IMR-90 (cell line): ENCODE measurements at regions not wholly inside any gene's neighbourhood (a gene's known extent, or its start where the extent isn't known, plus 50 kb on each side); places are given as distances from the start of the nearest gene placed in this dataset.

Source experiments
- ATAC-seq: fragments of 200-7000 bp; cut with Tn5 transposase; 2 replicates; pipeline ENCODE4 v1.9.1; 2020; ENCODE audit warnings: low read depth, mild to moderate bottlenecking, moderate library complexity
- BruUV-seq: library from RNA; stranded (reverse); fragments of 400-500 nt; replicated peaks from 2 replicates; lab custom pipeline; 2021; lab: Mats Ljungman, UMichigan
- CTCF ChIA-PET: fragments of 300-600 bp; formaldehyde crosslinking; extraction: SDS; loops from one replicate; lab custom pipeline; 2021; ENCODE audit warnings: antibody characterized with exemption; lab: Yijun Ruan, JAX
- POLR2A ChIA-PET: fragments of 300-600 bp; sonication (Branson Sonifier 250); formaldehyde crosslinking; loops from one replicate; lab custom pipeline; 2022; ENCODE audit warnings: antibody characterized with exemption; ENCODE audit not compliant: unreplicated experiment; lab: Charles Lee
- DNase-seq: peaks from one replicate; pipeline ENCODE4 v3.0.0; 2013
- H2AFZ ChIP-seq: replicated peaks from 2 replicates; pipeline ENCODE3; 2013; ENCODE audit warnings: low read length, mild to moderate bottlenecking; ENCODE audit not compliant: poor library complexity
- H2AK5ac ChIP-seq: 2 replicates; pipeline ENCODE4 v1.6.1; 2013; ENCODE audit warnings: low read depth, low read length, inconsistent platforms
- H2AK9ac ChIP-seq: replicated peaks from 2 replicates; pipeline ENCODE3; 2013; ENCODE audit warnings: mild to moderate bottlenecking, low read depth, low read length, moderate library complexity; ENCODE audit not compliant: poor library complexity
- H2BK120ac ChIP-seq: 2 replicates; pipeline ENCODE4 v1.6.1; 2013; ENCODE audit warnings: low read depth, low read length, inconsistent platforms
- H2BK15ac ChIP-seq: 3 replicates; pipeline ENCODE4 v1.6.1; 2013; ENCODE audit warnings: low read depth, low read length, inconsistent platforms
- H2BK20ac ChIP-seq: 2 replicates; pipeline ENCODE4 v1.6.1; 2013; ENCODE audit warnings: low read depth, mild to moderate bottlenecking, inconsistent platforms, low read length, moderate library complexity
- H2BK5ac ChIP-seq: 2 replicates; pipeline ENCODE4 v1.6.1; 2013; ENCODE audit warnings: mild to moderate bottlenecking, low read depth, low read length, inconsistent platforms; ENCODE audit not compliant: poor library complexity, severe bottlenecking
- H3K14ac ChIP-seq: replicated peaks from 2 replicates; pipeline ENCODE4 v1.6.1; 2013; ENCODE audit warnings: low read depth, low read length, inconsistent platforms
- H3K18ac ChIP-seq: 2 replicates; pipeline ENCODE4 v1.6.1; 2013; ENCODE audit warnings: low read depth, low read length, control low read depth
- H3K23ac ChIP-seq: 2 replicates; pipeline ENCODE4 v1.6.1; 2013; ENCODE audit warnings: low read depth, low read length, inconsistent platforms
- H3K27ac ChIP-seq: 2 replicates; pipeline ENCODE4 v1.5.1; 2013; ENCODE audit warnings: mild to moderate bottlenecking, control low read depth, low read length; ENCODE audit not compliant: insufficient read depth
- H3K27me3 ChIP-seq: 2 replicates; pipeline ENCODE4 v1.6.1; 2013; ENCODE audit warnings: low read length; ENCODE audit not compliant: control insufficient read depth, insufficient read depth
- H3K36me3 ChIP-seq: 2 replicates; pipeline ENCODE4 v1.6.1; 2013; ENCODE audit warnings: low read length, mixed read lengths; ENCODE audit not compliant: control insufficient read depth, insufficient read depth
- H3K4ac ChIP-seq: 2 replicates; pipeline ENCODE4 v1.6.1; 2013; ENCODE audit warnings: low read depth, low read length, inconsistent platforms
- H3K4me1 ChIP-seq: 2 replicates; pipeline ENCODE4 v1.6.1; 2013; ENCODE audit warnings: low read length, mixed read lengths; ENCODE audit not compliant: control insufficient read depth, insufficient read depth
- H3K4me2 ChIP-seq: 2 replicates; pipeline ENCODE4 v1.6.1; 2013; ENCODE audit warnings: low read depth, mild to moderate bottlenecking, control low read depth, low read length, moderate library complexity
- H3K4me3 ChIP-seq: 2 replicates; pipeline ENCODE4 v1.5.1; 2013; ENCODE audit warnings: low read depth, mild to moderate bottlenecking, control low read depth, low read length, moderate library complexity; ENCODE audit not compliant: insufficient read depth
- H3K56ac ChIP-seq: 2 replicates; pipeline ENCODE4 v1.6.1; 2013; ENCODE audit warnings: low read length, inconsistent platforms; ENCODE audit not compliant: insufficient read depth; ENCODE audit errors: extremely low read depth
- H3K79me1 ChIP-seq, 2 experiments: 2 replicates each; pipeline ENCODE4 v1.6.1; 2013; ENCODE audit warnings: low read length in 2 of 2, inconsistent platforms in 1 of 2, low read depth in 1 of 2
- H3K9ac ChIP-seq: 2 replicates; pipeline ENCODE4 v1.6.1; 2013; ENCODE audit warnings: low read depth, low read length, control low read depth
- H3K9me1 ChIP-seq: 2 replicates; pipeline ENCODE4 v1.6.1; 2013; ENCODE audit warnings: low read length, inconsistent platforms; ENCODE audit not compliant: insufficient read depth
- H3K9me3 ChIP-seq: 2 replicates; pipeline ENCODE4 v1.6.1; 2013; ENCODE audit warnings: low read length; ENCODE audit not compliant: control insufficient read depth, insufficient read depth
- H4K20me1 ChIP-seq: 2 replicates; pipeline ENCODE4 v1.6.1; 2013; ENCODE audit warnings: low read length, inconsistent platforms; ENCODE audit not compliant: insufficient read depth
- H4K5ac ChIP-seq: 2 replicates; pipeline ENCODE4 v1.6.1; 2013; ENCODE audit warnings: mild to moderate bottlenecking, low read depth, low read length, control low read depth
- H4K8ac ChIP-seq, 2 experiments: 2 replicates each; pipeline ENCODE4 v1.6.1; 2013; ENCODE audit warnings: low read depth in 2 of 2, low read length in 2 of 2, control low read depth in 1 of 2, inconsistent platforms in 1 of 2
- H4K91ac ChIP-seq: 2 replicates; pipeline ENCODE4 v1.6.1; 2013; ENCODE audit warnings: low read depth, low read length, inconsistent platforms; ENCODE audit not compliant: insufficient read depth
- BHLHE40 ChIP-seq: fragments of 150-350 bp; IDR thresholded peaks from 2 replicates; pipeline ENCODE4 v1.6.1; 2016; ENCODE audit warnings: mild to moderate bottlenecking, low read depth, low read length
- CEBPB ChIP-seq: IDR thresholded peaks from 2 replicates; pipeline ENCODE4 v1.6.1; 2012; ENCODE audit warnings: low read depth, low read length, improper control_type of control experiment
- MAFK ChIP-seq: IDR thresholded peaks from 2 replicates; pipeline ENCODE4 v1.6.1; 2012; ENCODE audit warnings: low read depth, low read length, improper control_type of control experiment
- MAZ ChIP-seq: IDR thresholded peaks from 2 replicates; pipeline ENCODE4 v1.6.1; 2012; ENCODE audit warnings: low read depth, mild to moderate bottlenecking, low read length, improper control_type of control experiment, moderate library complexity, borderline replicate concordance
- MXI1 ChIP-seq: IDR thresholded peaks from 2 replicates; pipeline ENCODE4 v1.6.1; 2012; ENCODE audit warnings: low read depth, mild to moderate bottlenecking, low read length, moderate library complexity, borderline replicate concordance
- POLR2A ChIP-seq: IDR thresholded peaks from 2 replicates; pipeline ENCODE4 v1.6.1; 2012; ENCODE audit warnings: mild to moderate bottlenecking, low read depth, low read length
- RAD21 ChIP-seq: IDR thresholded peaks from 2 replicates; pipeline ENCODE4 v1.6.1; 2012; ENCODE audit warnings: low read length, improper control_type of control experiment
- RCOR1 ChIP-seq: IDR thresholded peaks from 2 replicates; pipeline ENCODE4 v1.6.1; 2012; ENCODE audit warnings: mild to moderate bottlenecking, low read length, improper control_type of control experiment; ENCODE audit not compliant: insufficient replicate concordance
- RFX5 ChIP-seq: IDR thresholded peaks from 2 replicates; pipeline ENCODE4 v1.8.0; 2012; ENCODE audit warnings: low read depth, mild to moderate bottlenecking, low read length, moderate library complexity
- WGBS, 2 experiments: methylation state at CpG; one replicate each; pipeline versions ENCODE4 v1.1.5 to v1.1.7; 2013; ENCODE audit warnings: missing lambda C conversion rate in 2 of 2; ENCODE audit not compliant: insufficient read length in 1 of 2; ENCODE audit errors: extremely low coverage in 2 of 2; 5-methylcytosine and 5-hydroxymethylcytosine counted together
- dilution Hi-C: fragments of 300-500 bp; cut with HindIII; formaldehyde crosslinking; loops from one replicate; pipeline ENCODE4 v1.14.3; 2018; ENCODE audit warnings: low sequenced_read_pairs; ENCODE audit not compliant: unreplicated experiment
- in situ Hi-C: fragments of 300-500 bp; cut with MboI; formaldehyde crosslinking; loops from 3 replicates; pipeline ENCODE4 v1.14.3; 2019; ENCODE audit warnings: low sequenced_read_pairs, inconsistent platforms, mixed read lengths
- intact Hi-C: fragments of 100-400 bp; cut with micrococcal nuclease; formaldehyde crosslinking; loops from 2 replicates; pipeline ENCODE4 v1.10.0; 2022
- TF ChIP-seq, protein P1 (sequence below): fragments of 150-350 bp; IDR thresholded peaks from 2 replicates; pipeline ENCODE4 v1.6.1; 2016; ENCODE audit warnings: low read depth, mild to moderate bottlenecking, low read length, moderate library complexity, borderline replicate concordance
- TF ChIP-seq, protein P2 (sequence below): fragments of 150-350 bp; IDR thresholded peaks from 2 replicates; pipeline ENCODE4 v1.6.1; 2017; ENCODE audit warnings: mild to moderate bottlenecking, antibody characterized with exemption, low read length, low read depth

DNA sequence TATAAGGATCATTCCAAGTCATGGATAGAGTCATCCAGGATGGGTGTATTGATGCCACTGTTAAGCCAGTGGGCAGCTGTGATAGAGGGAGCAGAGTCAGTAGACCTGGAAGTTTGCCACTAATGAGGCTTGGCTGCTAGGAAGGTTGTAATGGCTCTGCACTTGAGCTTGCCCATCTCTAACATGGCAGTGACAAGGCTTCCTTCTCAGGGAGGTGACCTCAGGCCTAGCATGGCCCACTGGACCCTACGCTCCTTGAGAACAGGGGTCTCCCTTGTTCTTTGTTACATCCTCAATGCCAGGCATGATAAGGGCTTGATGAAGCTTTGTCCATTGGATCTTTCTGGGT is 155.1 kb downstream of the CD83 start:
- ChIA-PET POLR2A (no interaction called here), CTCF (no interaction called here)
- Histone ChIP-seq H3K9ac (no peak overlapping the region), H3K56ac (no peak overlapping the region), H3K23ac (no peak overlapping the region), H3K79me1 (no peaks in the 10 kb centered on the region), H3K36me3 (no peaks in the 10 kb centered on the region), H2BK5ac (no peak overlapping the region), H2AK9ac (no peak overlapping the region), H2BK20ac (no peak overlapping the region), H2BK120ac (no peak overlapping the region), H3K27ac (no peak overlapping the region), H3K4me1 (peaks cover 4% of the 10 kb centered on the region; the same call in 1 of the 2 replicates), H3K18ac (no peak overlapping the region), H3K14ac (no peak overlapping the region), H3K4me2 (no peak overlapping the region), H2AFZ (no peak overlapping the region), H3K4ac (no peak overlapping the region), H4K5ac (no peak overlapping the region), H2BK15ac (no peak overlapping the region), H3K9me3 (peaks cover 7% of the 10 kb centered on the region; the same call in 1 of the 2 replicates), H3K9me1 (no peaks in the 10 kb centered on the region), H3K27me3 (0 out of 2 replicates have a peak, but pooled peaks cover 1% of the 10 kb centered on the region), H4K91ac (no peak overlapping the region), H2AK5ac (no peak overlapping the region), H4K20me1 (no peaks in the 10 kb centered on the region), H3K4me3 (no peak overlapping the region), H4K8ac (no peak overlapping the region)
- DNase-seq (no peak), ATAC-seq (no peak)
- intact Hi-C loops (no loop called here), dilution Hi-C loops (no loop called here), in situ Hi-C loops (no loop called here)
- BruUV-seq, result no TSS peak
- no CpG with 5 or more reads among the region's 1 CpG for WGBS, 2 experiments
- TF ChIP-seq RAD21 (no peak), RCOR1 (no peak), MAFK (no peak), MAZ (no peak), POLR2A (no peak), CEBPB (no peak), BHLHE40 (no peak), MXI1 (no peak), RFX5 (no peak)
- TF ChIP-seq, protein P1, sequence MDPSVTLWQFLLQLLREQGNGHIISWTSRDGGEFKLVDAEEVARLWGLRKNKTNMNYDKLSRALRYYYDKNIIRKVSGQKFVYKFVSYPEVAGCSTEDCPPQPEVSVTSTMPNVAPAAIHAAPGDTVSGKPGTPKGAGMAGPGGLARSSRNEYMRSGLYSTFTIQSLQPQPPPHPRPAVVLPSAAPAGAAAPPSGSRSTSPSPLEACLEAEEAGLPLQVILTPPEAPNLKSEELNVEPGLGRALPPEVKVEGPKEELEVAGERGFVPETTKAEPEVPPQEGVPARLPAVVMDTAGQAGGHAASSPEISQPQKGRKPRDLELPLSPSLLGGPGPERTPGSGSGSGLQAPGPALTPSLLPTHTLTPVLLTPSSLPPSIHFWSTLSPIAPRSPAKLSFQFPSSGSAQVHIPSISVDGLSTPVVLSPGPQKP, result no peak
- TF ChIP-seq, protein P2, sequence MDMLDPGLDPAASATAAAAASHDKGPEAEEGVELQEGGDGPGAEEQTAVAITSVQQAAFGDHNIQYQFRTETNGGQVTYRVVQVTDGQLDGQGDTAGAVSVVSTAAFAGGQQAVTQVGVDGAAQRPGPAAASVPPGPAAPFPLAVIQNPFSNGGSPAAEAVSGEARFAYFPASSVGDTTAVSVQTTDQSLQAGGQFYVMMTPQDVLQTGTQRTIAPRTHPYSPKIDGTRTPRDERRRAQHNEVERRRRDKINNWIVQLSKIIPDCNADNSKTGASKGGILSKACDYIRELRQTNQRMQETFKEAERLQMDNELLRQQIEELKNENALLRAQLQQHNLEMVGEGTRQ, result no peak
